Left colon (tissue), 2 donors: ENCODE measurements at regions not wholly inside any gene's neighbourhood (a gene's known extent, or its start where the extent isn't known, plus 50 kb on each side); places are given as distances from the start of the nearest gene placed in this dataset.
A peak's percentile ranks its signal among the peaks of the same experiment; 100 is the strongest.
"Not testable (repeated sequence)": the region's sequence is repeated elsewhere in the genome, so short reads cannot be mapped to it uniquely, and the experiment has no call there.

Experiments used
- ATAC-seq: fragments of 200-7000 bp; cut with Tn5 transposase; one replicate; pipeline ENCODE4 v1.9.1; 2020; ENCODE audit warnings: mild to moderate bottlenecking, moderate library complexity
- DNase-seq, 2 donors: peaks; one replicate each; pipeline ENCODE4 v3.0.0-alpha.2; 2020
- intact Hi-C, 2 donors: fragments of 100-400 bp; cut with DNase I in 1 of 2; cut with micrococcal nuclease in 1 of 2; formaldehyde crosslinking; loops; one replicate each; pipeline versions ENCODE4 v1.11.2 to v1.14.0; 2022; cut with DNase I, micrococcal nuclease
- donor health status: DM: no; HTN: no; CAD: no.
- donor health status: DM: yes; HTN: yes; CAD: no.

- no peak for DNase-seq
- intact Hi-C loops: no loop called here
- no peak for ATAC-seq
Measured at GRCh38 chr15:69609176-69609575, 156.6 kb downstream of the RPLP1 start.

- intact Hi-C loops: no loop called here
- no peak for DNase-seq
- ATAC-seq: no peak
Measured at GRCh38 chr15:69609776-69610175, 157.2 kb downstream of the RPLP1 start.

DNA sequence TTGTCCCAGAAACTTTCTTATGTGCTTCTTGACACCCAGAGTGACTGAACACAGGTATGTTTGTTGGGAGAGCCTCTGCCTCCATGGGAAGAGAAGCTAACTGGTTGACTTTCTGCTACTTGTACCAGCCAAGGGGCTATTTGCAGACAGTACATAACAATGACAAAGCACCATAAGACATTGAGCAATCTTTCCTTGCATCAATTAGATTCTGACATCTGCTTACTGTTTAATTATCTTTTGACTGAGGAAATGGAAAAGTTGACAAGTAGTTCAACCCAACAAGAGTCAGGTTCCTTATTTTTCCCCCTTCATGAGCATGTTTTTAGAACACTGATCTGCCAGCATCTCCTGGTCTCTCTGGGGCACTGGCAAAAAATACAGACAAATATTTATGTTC is 157.7 kb downstream of the RPLP1 start:
- no peak for ATAC-seq
- DNase-seq: no peak
- intact Hi-C loops: no loop called here

DNA sequence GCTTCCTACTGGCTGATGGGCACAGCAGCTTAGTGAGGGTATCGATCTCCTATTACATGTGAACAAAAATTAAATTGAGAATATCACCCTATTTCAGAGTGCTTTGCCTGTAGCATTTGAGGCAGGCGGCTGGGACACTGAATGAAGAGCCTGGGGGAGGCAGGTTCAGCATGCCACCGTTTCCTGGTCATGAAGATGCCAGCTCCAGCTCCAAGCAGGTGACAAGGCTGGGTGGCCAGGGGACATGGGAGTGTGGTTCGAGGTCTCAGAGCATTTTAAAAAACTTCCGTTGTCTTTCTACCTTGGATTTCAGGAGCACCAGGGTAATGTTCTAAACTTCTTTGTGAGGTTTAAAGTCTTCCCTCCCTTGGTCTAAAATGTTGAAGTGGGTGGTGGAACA is 158.2 kb downstream of the RPLP1 start:
- DNase-seq: no peak
- no peak for ATAC-seq
- intact Hi-C loops: no loop called here

DNA sequence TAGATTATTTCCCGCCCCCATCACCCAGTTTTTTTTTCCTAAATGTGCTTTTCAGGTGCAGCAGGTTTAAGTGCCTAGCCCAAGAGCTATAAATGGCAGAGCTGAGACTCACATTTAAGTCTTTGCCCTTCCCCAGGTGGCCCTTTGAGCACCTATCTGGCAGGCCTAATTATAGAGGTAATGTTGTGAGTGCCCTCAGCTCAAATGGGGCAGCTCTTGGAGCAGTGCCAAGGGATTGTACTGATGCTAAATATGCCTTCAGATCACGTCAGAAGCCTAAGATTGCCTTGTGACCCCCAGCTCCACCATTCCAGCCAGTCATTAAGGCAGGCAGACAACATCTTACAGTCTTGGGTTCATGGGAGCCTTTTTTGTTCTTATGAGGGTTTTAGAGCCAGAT is 159.5 kb downstream of the RPLP1 start:
- DNase-seq: no peak
- ATAC-seq: no peak
- intact Hi-C loops: no loop called here

GRCh38 chr15:69613182-69613581 is 160.6 kb downstream of the RPLP1 start:
- DNase-seq (no peak), ATAC-seq (no peak)
- intact Hi-C loops: no loop called here

DNA sequence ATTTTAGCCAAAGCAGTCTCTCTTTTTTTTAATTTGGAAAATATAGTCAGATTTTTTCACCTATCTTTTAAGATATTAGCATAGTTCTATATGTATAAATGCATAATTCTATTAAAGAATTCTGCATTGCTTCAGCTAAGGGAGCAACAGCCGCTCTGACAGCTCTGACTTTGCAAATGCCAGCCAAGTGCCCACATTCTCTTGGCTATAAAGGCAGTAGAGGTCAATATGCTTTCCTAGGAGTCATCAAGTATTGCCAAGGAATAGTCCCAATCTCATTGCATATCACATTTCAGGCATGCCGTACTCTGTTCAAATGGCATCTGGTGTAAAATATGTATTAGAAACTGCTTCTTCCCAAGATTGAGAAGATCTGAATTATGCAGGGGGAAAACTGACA is 161.4 kb downstream of the RPLP1 start:
- intact Hi-C loops: no loop called here
- DNase-seq: no peak

DNA sequence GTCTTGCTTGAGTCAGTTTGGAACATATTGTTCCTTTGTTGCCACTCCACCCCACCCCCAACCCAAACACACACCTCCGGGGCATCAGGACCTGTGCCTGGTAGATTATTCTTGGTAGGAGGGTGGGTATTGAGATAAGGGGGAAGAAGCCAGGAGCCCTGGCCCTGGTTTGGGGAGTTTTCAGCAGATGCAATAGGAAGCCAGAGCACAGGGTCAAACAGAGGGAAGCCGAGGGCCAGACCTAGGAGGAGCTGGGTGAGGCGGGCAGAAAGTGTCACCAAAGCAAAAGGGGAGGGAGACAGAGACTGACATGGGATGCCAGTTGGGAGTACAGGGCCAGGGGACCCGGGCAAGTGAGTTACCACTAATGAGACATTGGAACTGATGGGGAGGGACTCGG is 163.1 kb downstream of the RPLP1 start:
- ATAC-seq: no peak

More for the DNA sequence above, 161.4 kb downstream of the RPLP1 start:
- no peak for ATAC-seq

DNA sequence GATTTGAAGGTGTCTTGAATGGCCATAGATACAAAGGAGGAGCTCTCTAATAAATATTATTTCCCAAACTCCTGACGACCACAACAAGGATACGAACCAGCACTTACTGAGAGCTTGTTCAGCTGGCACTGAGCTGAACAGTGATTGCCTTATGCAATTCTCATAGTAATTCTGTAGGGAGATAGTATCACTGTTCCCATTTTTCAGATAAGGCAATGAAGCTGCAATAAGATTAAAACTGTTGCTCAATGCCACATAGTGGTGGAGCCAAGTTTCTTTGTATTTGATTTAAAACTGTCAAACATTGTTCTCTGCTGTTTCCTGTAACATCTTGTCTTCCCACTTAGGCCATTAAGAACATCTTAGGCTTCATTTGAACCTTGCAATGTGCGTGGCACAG is 163.9 kb downstream of the RPLP1 start:
- no peak for ATAC-seq
- no peak for DNase-seq
- intact Hi-C loops: no loop called here

More for the DNA sequence above, 163.1 kb downstream of the RPLP1 start:
- no peak for DNase-seq
- intact Hi-C loops: no loop called here

- intact Hi-C loops, DNase-seq, ATAC-seq: not testable (repeated sequence)
Measured at GRCh38 chr15:69617144-69617543, 164.5 kb downstream of the RPLP1 start.

- DNase-seq: peak in 1 of 2 donors; percentile 22
Measured at GRCh38 chr15:69623392-69624154, 171.0 kb downstream of the RPLP1 start.

DNA sequence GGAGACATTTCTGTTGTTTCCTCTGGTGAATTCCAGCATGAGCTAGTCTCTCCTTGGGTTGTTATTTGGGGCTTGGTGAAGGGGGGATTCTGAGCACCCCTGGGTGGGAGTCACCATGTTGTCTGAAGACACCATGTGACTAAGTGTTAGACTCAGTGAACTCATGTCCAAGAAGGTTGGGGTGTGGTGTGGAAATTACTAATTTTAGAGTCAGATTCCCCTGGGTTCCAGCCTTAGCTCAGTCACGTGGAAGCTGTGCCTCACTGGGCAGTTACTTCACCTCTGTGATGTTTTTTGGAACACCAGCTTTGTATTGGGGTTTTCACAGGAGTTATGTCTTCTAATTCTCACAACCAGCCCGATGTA is 171.5 kb downstream of the RPLP1 start:
- intact Hi-C loops: no loop called here
- DNase-seq (no peak), ATAC-seq (no peak)

More at GRCh38 chr15:69623392-69624154, 171.0 kb downstream of the RPLP1 start:
- no peak for ATAC-seq
- intact Hi-C loops: no loop called here

DNA sequence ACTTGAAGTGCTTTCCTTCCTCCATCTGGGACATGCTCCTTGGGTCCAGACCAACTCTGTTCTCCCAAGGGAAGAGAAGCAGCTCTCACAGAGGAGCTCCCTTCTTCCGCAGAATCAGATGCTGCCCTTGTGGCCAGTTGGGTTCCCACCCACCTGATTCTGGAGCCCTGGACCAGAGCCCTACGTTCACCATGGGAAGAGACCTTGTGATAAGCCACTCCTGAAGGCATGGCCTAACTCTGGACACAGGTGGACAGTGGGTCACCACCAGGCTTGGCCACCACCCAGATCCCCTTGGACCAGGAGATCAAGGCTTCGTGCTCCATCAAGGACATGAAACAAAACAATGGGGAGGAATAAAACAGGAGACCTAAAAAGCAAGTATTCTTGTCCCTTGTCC is 172.2 kb downstream of the RPLP1 start:
- ATAC-seq: no peak
- no peak for DNase-seq
- intact Hi-C loops: no loop called here

DNA sequence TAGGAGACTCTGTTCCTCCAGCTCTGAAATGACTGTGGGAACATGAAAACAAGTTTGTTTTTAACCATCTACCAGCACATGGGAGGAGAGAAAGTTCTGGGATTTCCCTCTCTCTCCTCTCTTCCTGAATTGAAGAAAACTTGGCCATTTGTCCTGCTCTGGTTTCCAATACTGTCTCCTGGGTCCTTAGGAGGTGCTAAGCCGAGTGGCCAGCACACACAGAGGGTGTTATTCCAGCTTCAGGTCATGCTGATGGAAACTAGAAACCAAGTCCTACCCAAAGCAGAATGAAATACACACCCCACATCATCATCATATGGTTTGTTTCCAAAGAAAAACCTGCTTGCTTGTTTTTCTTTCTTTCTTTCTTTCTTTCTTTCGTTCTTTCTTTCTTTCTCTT is 172.7 kb downstream of the RPLP1 start:
- DNase-seq: no peak
- intact Hi-C loops: no loop called here
- ATAC-seq: no peak

DNA sequence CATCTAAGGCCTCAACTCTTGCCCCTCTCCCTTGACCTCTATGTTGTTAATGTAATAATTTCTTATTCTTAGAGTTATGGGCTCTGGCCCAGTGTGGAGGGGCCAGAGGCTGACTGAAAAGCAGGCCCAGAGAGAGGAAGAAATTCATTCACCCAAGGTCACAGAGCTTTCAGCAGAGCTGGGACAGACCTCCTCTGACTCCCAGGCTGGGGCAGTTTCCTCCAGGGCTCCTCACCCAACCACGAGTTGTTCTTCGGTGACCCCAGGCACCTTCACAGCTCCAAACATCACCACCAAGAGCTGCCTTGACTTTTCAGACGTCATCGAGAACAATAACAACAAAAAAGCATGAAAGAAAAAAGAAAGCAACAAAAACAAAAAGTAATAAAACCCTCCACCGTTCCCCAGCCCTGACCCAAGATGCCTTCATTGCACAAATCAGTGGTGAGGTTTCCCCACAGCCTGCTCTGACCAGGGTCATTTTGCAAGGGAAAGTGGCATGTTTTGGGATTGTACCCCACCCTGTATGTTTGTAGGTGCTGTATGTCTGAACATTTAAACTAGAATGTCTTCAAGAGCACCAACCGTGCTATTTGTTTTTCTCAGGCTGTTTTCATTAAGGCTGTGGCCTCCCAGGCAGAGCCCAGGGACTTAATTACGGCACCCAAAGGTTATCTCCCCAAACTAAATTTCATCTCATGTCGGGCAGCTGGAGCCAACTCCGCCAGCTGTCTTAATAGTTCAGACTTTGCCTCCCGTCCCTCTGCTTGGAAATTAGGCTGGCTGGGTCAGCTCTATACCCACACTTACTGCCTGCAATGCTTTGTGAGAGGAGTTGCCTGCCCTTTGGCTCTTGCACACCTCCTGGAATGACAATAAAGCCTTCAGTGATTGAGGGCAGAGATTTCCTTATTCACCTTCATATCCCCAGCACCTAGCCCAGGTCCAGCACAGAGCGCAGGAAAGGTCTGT is 173.8 kb downstream of the RPLP1 start:
- peak; percentile 23 to 34 for DNase-seq
- ATAC-seq: peak; percentile 95
- intact Hi-C loops: no loop called here

GRCh38 chr15:69627548-69628158 is 175.0 kb downstream of the RPLP1 start:
- no peak for ATAC-seq
- DNase-seq: no peak
- intact Hi-C loops: no loop called here

GRCh38 chr15:69628256-69629093 is 175.9 kb downstream of the RPLP1 start:
- DNase-seq (no peak), ATAC-seq (peak; percentile 54)
- intact Hi-C loops: no loop called here

- ATAC-seq: no peak
Measured at GRCh38 chr15:69629631-69630161, 177.1 kb downstream of the RPLP1 start.

GRCh38 chr15:69631005-69631404 is 178.4 kb downstream of the RPLP1 start:
- ATAC-seq: no peak
- intact Hi-C loops: no loop called here
- no peak for DNase-seq

More at GRCh38 chr15:69629631-69630161, 177.1 kb downstream of the RPLP1 start:
- intact Hi-C loops: no loop called here
- no peak for DNase-seq
